ENCODE measurements at regions not wholly inside any gene's neighbourhood (a gene's known extent, or its start where the extent isn't known, plus 50 kb on each side); places are given as distances from the start of the nearest gene placed in this dataset. TPM values are rescaled to one million over a fixed set of nuclear protein-coding genes. Genes with fewer than 3 reads are reported as not detected.

- Histone ChIP-seq H4K20me1 (ENCODE audit: insufficient read depth) (no peaks in the 10 kb centered on the region), H3K4me3 (no peak overlapping the region), H3K27me3 (replicated peaks; ENCODE audit: insufficient read depth) (no peaks in the 10 kb centered on the region), H3K9me3 (ENCODE audit: low read depth) (no peaks in the 10 kb centered on the region), H3K79me2 (ENCODE audit: insufficient read depth) (no peaks in the 10 kb centered on the region), H2AFZ (no peak overlapping the region), H3K9me2 (ENCODE audit: insufficient read depth) (no peaks in the 10 kb centered on the region), H3F3A (ENCODE audit: insufficient read depth) (no peaks in the 10 kb centered on the region), H3K9ac (no peak overlapping the region), H3K36me3 (ENCODE audit: low read depth) (no peaks in the 10 kb centered on the region), H3K27ac (no peak overlapping the region), H3K4me1 (ENCODE audit: insufficient read depth) (no peaks in the 10 kb centered on the region), H3K4me2 (ENCODE audit: unreplicated experiment) (no peak overlapping the region)
- in situ Hi-C loops (cut with MboI): loop anchor here (25.0 kb wide), 1 partner anchor 1023 kb away; no protein-coding TSS in a partner anchor
- WGBS, 2 experiments (ENCODE audit: low coverage in 1 of 2, low lambda C conversion rate in 2 of 2, missing lambda C conversion rate in 2 of 2): 41 to 55% methylated on average over 4 of the region's 4 CpGs
- DNase-seq: no peak
- TF ChIP-seq EZH2phosphoT487 (IDR thresholded peaks at IDR 0.05; ENCODE audit: insufficient read depth, low read depth): no peak
- TF ChIP-seq EZH2 (IDR thresholded peaks at IDR 0.05; ENCODE audit: insufficient read depth, poor library complexity, severe bottlenecking): no peak
Observed at GRCh38 chr17:10888858-10889257, 51.0 kb upstream of the PIRT start.

Small RNA genes in the stretch of these regions (small RNA-seq; reads per million reads assigned to genes)
- gene RN7SL601P (ENCODE audit: low read depth, low replicate concordance): not detected

All from GM23248 (cell line).